HEK293 (cell line): ENCODE measurements at regions not wholly inside any gene's neighbourhood (a gene's known extent, or its start where the extent isn't known, plus 50 kb on each side); places are given as distances from the start of the nearest gene placed in this dataset.

ENCODE experiments used
- BCL11A ChIP-seq: fragments of 450-650 bp; formaldehyde crosslinking; IDR thresholded peaks from 2 replicates; pipeline ENCODE4 v1.5.1; 2016; ENCODE audit warnings: low read depth, missing biosample characterization, missing genetic modification characterization
- CTCF ChIP-seq: fragments of 450-650 bp; formaldehyde crosslinking; IDR thresholded peaks from 2 replicates; pipeline ENCODE4 v1.5.1; 2016; ENCODE audit warnings: missing biosample characterization, missing genetic modification characterization
- ZNF175 ChIP-seq: fragments of 450-650 bp; formaldehyde crosslinking; IDR thresholded peaks from 2 replicates; pipeline ENCODE4 v1.5.1; 2016; ENCODE audit warnings: missing biosample characterization, missing genetic modification characterization
- ZNF521 ChIP-seq: fragments of 450-650 bp; formaldehyde crosslinking; IDR thresholded peaks from 2 replicates; pipeline ENCODE4 v1.5.1; 2017; ENCODE audit warnings: missing biosample characterization, mild to moderate bottlenecking, missing genetic modification characterization
- ZSCAN5A ChIP-seq: fragments of 450-650 bp; formaldehyde crosslinking; IDR thresholded peaks from 2 replicates; pipeline ENCODE4 v1.5.1; 2016; ENCODE audit warnings: missing biosample characterization, missing genetic modification characterization
- TF ChIP-seq, protein P1 (sequence below): fragments of 450-650 bp; formaldehyde crosslinking; IDR thresholded peaks from 2 replicates; pipeline ENCODE4 v1.5.1; 2016; ENCODE audit warnings: missing biosample characterization, missing genetic modification characterization

DNA sequence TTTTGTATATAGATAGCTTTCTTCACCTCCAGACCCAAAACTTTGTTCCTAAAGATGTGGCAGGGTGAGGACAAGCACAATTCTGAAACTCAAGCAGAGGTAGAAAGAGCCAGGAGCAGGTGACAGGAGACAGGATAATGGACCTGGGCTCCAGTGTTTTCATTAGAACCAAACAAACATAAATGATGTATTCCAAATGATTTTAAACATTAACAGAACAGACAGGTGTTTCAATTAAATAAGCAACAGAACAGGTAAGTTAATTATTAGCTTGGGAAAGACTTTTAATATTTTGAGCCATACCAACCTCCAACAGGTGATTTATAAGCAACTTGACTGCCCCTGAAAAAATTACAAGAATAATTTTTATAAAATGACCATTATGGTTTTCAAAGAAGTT lies 459.4 kb upstream of the LCORL start:
- TF ChIP-seq ZNF521 (tag by site-specific recombination) (no peak), BCL11A (tag by site-specific recombination) (no peak), CTCF (tag by site-specific recombination) (no peak), ZNF175 (no peak), ZSCAN5A (tag by site-specific recombination) (no peak)
- TF ChIP-seq, protein P1, sequence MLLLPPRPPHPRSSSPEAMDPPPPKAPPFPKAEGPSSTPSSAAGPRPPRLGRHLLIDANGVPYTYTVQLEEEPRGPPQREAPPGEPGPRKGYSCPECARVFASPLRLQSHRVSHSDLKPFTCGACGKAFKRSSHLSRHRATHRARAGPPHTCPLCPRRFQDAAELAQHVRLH (tag by site-specific recombination) = no peak
